IMR-90 (cell line): ENCODE measurements at regions not wholly inside any gene's neighbourhood (a gene's known extent, or its start where the extent isn't known, plus 50 kb on each side); places are given as distances from the start of the nearest gene placed in this dataset.

ENCODE experiments used
- ATAC-seq: fragments of 200-7000 bp; cut with Tn5 transposase; 2 replicates; pipeline ENCODE4 v1.9.1; 2020; ENCODE audit warnings: low read depth, mild to moderate bottlenecking, moderate library complexity
- BruUV-seq: library from RNA; stranded (reverse); fragments of 400-500 nt; replicated peaks from 2 replicates; lab custom pipeline; 2021; lab: Mats Ljungman, UMichigan
- CTCF ChIA-PET: fragments of 300-600 bp; formaldehyde crosslinking; extraction: SDS; loops from one replicate; lab custom pipeline; 2021; ENCODE audit warnings: antibody characterized with exemption; lab: Yijun Ruan, JAX
- POLR2A ChIA-PET: fragments of 300-600 bp; sonication (Branson Sonifier 250); formaldehyde crosslinking; loops from one replicate; lab custom pipeline; 2022; ENCODE audit warnings: antibody characterized with exemption; ENCODE audit not compliant: unreplicated experiment; lab: Charles Lee
- DNase-seq: peaks from one replicate; pipeline ENCODE4 v3.0.0; 2013
- H2AFZ ChIP-seq: replicated peaks from 2 replicates; pipeline ENCODE3; 2013; ENCODE audit warnings: low read length, mild to moderate bottlenecking; ENCODE audit not compliant: poor library complexity
- H2AK5ac ChIP-seq: 2 replicates; pipeline ENCODE4 v1.6.1; 2013; ENCODE audit warnings: low read depth, low read length, inconsistent platforms
- H2AK9ac ChIP-seq: replicated peaks from 2 replicates; pipeline ENCODE3; 2013; ENCODE audit warnings: mild to moderate bottlenecking, low read depth, low read length, moderate library complexity; ENCODE audit not compliant: poor library complexity
- H2BK120ac ChIP-seq: 2 replicates; pipeline ENCODE4 v1.6.1; 2013; ENCODE audit warnings: low read depth, low read length, inconsistent platforms
- H2BK15ac ChIP-seq: 3 replicates; pipeline ENCODE4 v1.6.1; 2013; ENCODE audit warnings: low read depth, low read length, inconsistent platforms
- H2BK20ac ChIP-seq: 2 replicates; pipeline ENCODE4 v1.6.1; 2013; ENCODE audit warnings: low read depth, mild to moderate bottlenecking, inconsistent platforms, low read length, moderate library complexity
- H2BK5ac ChIP-seq: 2 replicates; pipeline ENCODE4 v1.6.1; 2013; ENCODE audit warnings: mild to moderate bottlenecking, low read depth, low read length, inconsistent platforms; ENCODE audit not compliant: poor library complexity, severe bottlenecking
- H3K14ac ChIP-seq: replicated peaks from 2 replicates; pipeline ENCODE4 v1.6.1; 2013; ENCODE audit warnings: low read depth, low read length, inconsistent platforms
- H3K18ac ChIP-seq: 2 replicates; pipeline ENCODE4 v1.6.1; 2013; ENCODE audit warnings: low read depth, low read length, control low read depth
- H3K23ac ChIP-seq: 2 replicates; pipeline ENCODE4 v1.6.1; 2013; ENCODE audit warnings: low read depth, low read length, inconsistent platforms
- H3K27ac ChIP-seq: 2 replicates; pipeline ENCODE4 v1.5.1; 2013; ENCODE audit warnings: mild to moderate bottlenecking, control low read depth, low read length; ENCODE audit not compliant: insufficient read depth
- H3K27me3 ChIP-seq: 2 replicates; pipeline ENCODE4 v1.6.1; 2013; ENCODE audit warnings: low read length; ENCODE audit not compliant: control insufficient read depth, insufficient read depth
- H3K36me3 ChIP-seq: 2 replicates; pipeline ENCODE4 v1.6.1; 2013; ENCODE audit warnings: low read length, mixed read lengths; ENCODE audit not compliant: control insufficient read depth, insufficient read depth
- H3K4ac ChIP-seq: 2 replicates; pipeline ENCODE4 v1.6.1; 2013; ENCODE audit warnings: low read depth, low read length, inconsistent platforms
- H3K4me1 ChIP-seq: 2 replicates; pipeline ENCODE4 v1.6.1; 2013; ENCODE audit warnings: low read length, mixed read lengths; ENCODE audit not compliant: control insufficient read depth, insufficient read depth
- H3K4me2 ChIP-seq: 2 replicates; pipeline ENCODE4 v1.6.1; 2013; ENCODE audit warnings: low read depth, mild to moderate bottlenecking, control low read depth, low read length, moderate library complexity
- H3K4me3 ChIP-seq: 2 replicates; pipeline ENCODE4 v1.5.1; 2013; ENCODE audit warnings: low read depth, mild to moderate bottlenecking, control low read depth, low read length, moderate library complexity; ENCODE audit not compliant: insufficient read depth
- H3K56ac ChIP-seq: 2 replicates; pipeline ENCODE4 v1.6.1; 2013; ENCODE audit warnings: low read length, inconsistent platforms; ENCODE audit not compliant: insufficient read depth; ENCODE audit errors: extremely low read depth
- H3K79me1 ChIP-seq, 2 experiments: 2 replicates each; pipeline ENCODE4 v1.6.1; 2013; ENCODE audit warnings: low read length in 2 of 2, inconsistent platforms in 1 of 2, low read depth in 1 of 2
- H3K9ac ChIP-seq: 2 replicates; pipeline ENCODE4 v1.6.1; 2013; ENCODE audit warnings: low read depth, low read length, control low read depth
- H3K9me1 ChIP-seq: 2 replicates; pipeline ENCODE4 v1.6.1; 2013; ENCODE audit warnings: low read length, inconsistent platforms; ENCODE audit not compliant: insufficient read depth
- H3K9me3 ChIP-seq: 2 replicates; pipeline ENCODE4 v1.6.1; 2013; ENCODE audit warnings: low read length; ENCODE audit not compliant: control insufficient read depth, insufficient read depth
- H4K20me1 ChIP-seq: 2 replicates; pipeline ENCODE4 v1.6.1; 2013; ENCODE audit warnings: low read length, inconsistent platforms; ENCODE audit not compliant: insufficient read depth
- H4K5ac ChIP-seq: 2 replicates; pipeline ENCODE4 v1.6.1; 2013; ENCODE audit warnings: mild to moderate bottlenecking, low read depth, low read length, control low read depth
- H4K8ac ChIP-seq, 2 experiments: 2 replicates each; pipeline ENCODE4 v1.6.1; 2013; ENCODE audit warnings: low read depth in 2 of 2, low read length in 2 of 2, control low read depth in 1 of 2, inconsistent platforms in 1 of 2
- H4K91ac ChIP-seq: 2 replicates; pipeline ENCODE4 v1.6.1; 2013; ENCODE audit warnings: low read depth, low read length, inconsistent platforms; ENCODE audit not compliant: insufficient read depth
- CTCF ChIP-seq: conservative IDR thresholded peaks from 2 replicates; pipeline ENCODE4 v1.5.1; 2012; ENCODE audit warnings: mild to moderate bottlenecking, low read depth, low read length, improper control_type of control experiment
- FOS ChIP-seq: fragments of 150-350 bp; IDR thresholded peaks from 2 replicates; pipeline ENCODE4 v1.6.1; 2016; ENCODE audit warnings: low read depth, low read length
- MXI1 ChIP-seq: IDR thresholded peaks from 2 replicates; pipeline ENCODE4 v1.6.1; 2012; ENCODE audit warnings: low read depth, mild to moderate bottlenecking, low read length, moderate library complexity, borderline replicate concordance
- NFE2L2 ChIP-seq: fragments of 150-350 bp; IDR thresholded peaks from 2 replicates; pipeline ENCODE4 v1.6.1; 2016; ENCODE audit warnings: low read depth, mild to moderate bottlenecking, low read length
- RCOR1 ChIP-seq: IDR thresholded peaks from 2 replicates; pipeline ENCODE4 v1.6.1; 2012; ENCODE audit warnings: mild to moderate bottlenecking, low read length, improper control_type of control experiment; ENCODE audit not compliant: insufficient replicate concordance
- SMC3 ChIP-seq: fragments of 150-350 bp; IDR thresholded peaks from 2 replicates; pipeline ENCODE4 v1.6.1; 2016; ENCODE audit warnings: low read depth, mild to moderate bottlenecking, antibody characterized with exemption, low read length, moderate library complexity
- WGBS, 2 experiments: methylation state at CpG; one replicate each; pipeline versions ENCODE4 v1.1.5 to v1.1.7; 2013; ENCODE audit warnings: missing lambda C conversion rate in 2 of 2; ENCODE audit not compliant: insufficient read length in 1 of 2; ENCODE audit errors: extremely low coverage in 2 of 2; 5-methylcytosine and 5-hydroxymethylcytosine counted together
- dilution Hi-C: fragments of 300-500 bp; cut with HindIII; formaldehyde crosslinking; loops from one replicate; pipeline ENCODE4 v1.14.3; 2018; ENCODE audit warnings: low sequenced_read_pairs; ENCODE audit not compliant: unreplicated experiment
- in situ Hi-C: fragments of 300-500 bp; cut with MboI; formaldehyde crosslinking; loops from 3 replicates; pipeline ENCODE4 v1.14.3; 2019; ENCODE audit warnings: low sequenced_read_pairs, inconsistent platforms, mixed read lengths
- intact Hi-C: fragments of 100-400 bp; cut with micrococcal nuclease; formaldehyde crosslinking; loops from 2 replicates; pipeline ENCODE4 v1.10.0; 2022
- TF ChIP-seq, protein P1 (sequence below): fragments of 150-350 bp; IDR thresholded peaks from 2 replicates; pipeline ENCODE4 v1.6.1; 2017; ENCODE audit warnings: mild to moderate bottlenecking, antibody characterized with exemption, low read length, low read depth

GRCh38 chr9:106637486-106637885, 225.5 kb upstream of the ZNF462 start:
- ChIA-PET CTCF (no interaction called here), POLR2A (no interaction called here)
- TF ChIP-seq NFE2L2 (no peak), FOS (no peak), CTCF (no peak), MXI1 (no peak), SMC3 (no peak), RCOR1 (no peak)
- TF ChIP-seq, protein P1, sequence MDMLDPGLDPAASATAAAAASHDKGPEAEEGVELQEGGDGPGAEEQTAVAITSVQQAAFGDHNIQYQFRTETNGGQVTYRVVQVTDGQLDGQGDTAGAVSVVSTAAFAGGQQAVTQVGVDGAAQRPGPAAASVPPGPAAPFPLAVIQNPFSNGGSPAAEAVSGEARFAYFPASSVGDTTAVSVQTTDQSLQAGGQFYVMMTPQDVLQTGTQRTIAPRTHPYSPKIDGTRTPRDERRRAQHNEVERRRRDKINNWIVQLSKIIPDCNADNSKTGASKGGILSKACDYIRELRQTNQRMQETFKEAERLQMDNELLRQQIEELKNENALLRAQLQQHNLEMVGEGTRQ: no peak

More at GRCh38 chr9:106637486-106637885, 225.5 kb upstream of the ZNF462 start:
- H2BK120ac ChIP-seq: no peak overlapping the region
- DNase-seq (no peak), ATAC-seq (no peak)
- H2AK9ac ChIP-seq: no peak overlapping the region
- no peak overlapping the region for H3K56ac ChIP-seq
- H3K4ac ChIP-seq: no peak overlapping the region
- H2BK5ac ChIP-seq: no peak overlapping the region
- no peak overlapping the region for H4K5ac ChIP-seq
- no peak overlapping the region for H3K4me3 ChIP-seq
- intact Hi-C loops: no loop called here
- WGBS, 2 experiments: no CpG with 5 or more reads among the region's 4 CpGs
- H2BK15ac ChIP-seq: no peak overlapping the region
- no peak overlapping the region for H2AK5ac ChIP-seq
- H3K9me1 ChIP-seq: no peaks in the 10 kb centered on the region
- no peaks in the 10 kb centered on the region for H3K27me3 ChIP-seq
- no peak overlapping the region for H4K8ac ChIP-seq
- no peak overlapping the region for H2AFZ ChIP-seq
- no peaks in the 10 kb centered on the region for H3K36me3 ChIP-seq
- H3K23ac ChIP-seq: no peak overlapping the region
- H3K4me1 ChIP-seq: no peaks in the 10 kb centered on the region
- no peak overlapping the region for H3K9ac ChIP-seq
- no peak overlapping the region for H3K4me2 ChIP-seq
- no peaks in the 10 kb centered on the region for H4K20me1 ChIP-seq
- H3K18ac ChIP-seq: no peak overlapping the region
- no peaks in the 10 kb centered on the region for H3K9me3 ChIP-seq
- no peaks in the 10 kb centered on the region for H3K79me1 ChIP-seq
- no peak overlapping the region for H2BK20ac ChIP-seq
- H4K91ac ChIP-seq: no peak overlapping the region
- H3K14ac ChIP-seq: no peak overlapping the region
- in situ Hi-C loops: no loop called here
- no peak overlapping the region for H3K27ac ChIP-seq
- dilution Hi-C loops: no loop called here
- no TSS peak for BruUV-seq
